ENCODE measurements at regions not wholly inside any gene's neighbourhood (a gene's known extent, or its start where the extent isn't known, plus 50 kb on each side); places are given as distances from the start of the nearest gene placed in this dataset.

DNA sequence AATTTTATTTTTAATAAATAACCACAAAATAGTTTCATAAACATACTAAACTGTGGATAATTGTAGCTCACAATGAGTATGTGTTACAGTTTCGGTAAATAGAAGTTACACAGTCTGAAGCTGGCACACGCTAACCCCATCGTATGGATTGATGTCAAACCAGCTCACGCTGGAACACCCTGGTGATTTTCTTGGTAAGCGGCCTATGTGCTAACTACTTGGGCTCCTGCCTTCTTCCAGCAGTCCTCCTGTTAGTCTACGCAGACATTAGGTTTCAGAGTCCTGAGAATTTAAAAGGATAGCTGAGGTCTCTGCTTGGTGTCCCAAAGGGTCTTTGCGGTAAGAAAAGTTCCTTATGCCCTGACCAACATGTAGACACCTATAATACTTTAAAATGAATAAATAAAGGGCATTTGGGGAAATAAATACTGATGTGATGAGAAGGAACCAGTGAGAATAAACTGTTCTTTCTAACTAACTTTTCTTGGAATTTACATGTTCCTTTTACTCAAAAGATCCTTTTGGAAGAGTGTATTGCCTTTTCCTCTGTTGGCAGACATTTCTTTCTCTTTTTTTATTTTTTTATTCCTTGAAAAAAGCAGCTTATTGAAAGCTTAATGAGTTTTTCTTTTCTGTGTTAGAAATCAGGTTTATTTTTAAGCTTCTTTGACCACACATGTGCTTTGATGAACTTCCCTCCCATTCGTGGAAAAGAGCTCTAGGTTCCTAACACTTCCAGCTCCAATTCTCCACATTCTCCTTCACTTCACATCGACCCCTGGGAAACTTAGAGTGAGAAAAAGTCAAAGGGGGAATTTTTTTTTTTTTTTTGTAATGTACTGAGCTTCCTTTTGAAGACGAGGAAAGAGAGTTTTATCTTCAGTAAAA, 322.2 kb downstream of the IRS1 start:
- WGBS, 2 experiments (ENCODE audit: low coverage in 1 of 2, low lambda C conversion rate in 2 of 2, missing lambda C conversion rate in 2 of 2) = 32 to 33% methylated on average over 10 of the region's 10 CpGs
- H3K36me3 ChIP-seq (ENCODE audit: low read depth) = no peaks in the 10 kb centered on the region
- H4K20me1 ChIP-seq (ENCODE audit: insufficient read depth) = no peaks in the 10 kb centered on the region
- in situ Hi-C loops (cut with MboI) = no loop called here
- H3K9me2 ChIP-seq (ENCODE audit: insufficient read depth) = no peaks in the 10 kb centered on the region
- H3K9me3 ChIP-seq (ENCODE audit: low read depth) = no peaks in the 10 kb centered on the region
- DNase-seq = peak; percentile 49
- no peaks in the 10 kb centered on the region for H3K27me3 ChIP-seq (replicated peaks; ENCODE audit: insufficient read depth)
- TF ChIP-seq EZH2phosphoT487 (IDR thresholded peaks at IDR 0.05; ENCODE audit: insufficient read depth, low read depth) (no peak), EZH2 (IDR thresholded peaks at IDR 0.05; ENCODE audit: insufficient read depth, poor library complexity, severe bottlenecking) (no peak)
- peaks cover 40% of the 10 kb centered on the region for H3K4me1 ChIP-seq (ENCODE audit: insufficient read depth)
- H3K4me2 ChIP-seq (ENCODE audit: unreplicated experiment) = peak overlapping the region; percentile 36
- no peak overlapping the region for H3K4me3 ChIP-seq
- H3K9ac ChIP-seq = 0 out of 2 replicates have a peak overlapping the region, but pooled peaks have one; percentile 10
- H2AFZ ChIP-seq = peak overlapping the region; percentile 59
- peaks cover 27% of the 10 kb centered on the region for H3F3A ChIP-seq (ENCODE audit: insufficient read depth)
- H3K27ac ChIP-seq = peak overlapping the region; percentile 71
- no peaks in the 10 kb centered on the region for H3K79me2 ChIP-seq (ENCODE audit: insufficient read depth)

DNA sequence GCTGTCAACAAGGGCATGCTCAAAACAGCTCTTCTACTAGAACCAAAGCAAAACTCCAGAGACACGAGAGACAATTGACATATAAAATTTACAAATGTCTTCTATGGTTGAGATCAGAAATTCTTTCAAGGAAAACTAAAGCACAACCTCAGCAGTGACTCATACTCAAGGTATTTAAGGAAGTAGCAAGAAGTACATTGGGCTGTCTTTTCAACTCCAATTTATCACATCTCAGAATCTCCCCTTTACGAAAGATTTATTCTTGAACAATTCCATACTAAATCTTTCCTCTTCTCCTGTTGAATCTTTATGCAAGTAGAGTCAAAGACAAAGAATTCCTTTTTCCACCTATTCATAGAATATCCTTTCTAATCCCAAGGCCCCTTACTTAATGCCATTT, 324.0 kb downstream of the IRS1 start:
- Histone ChIP-seq H4K20me1 (ENCODE audit: insufficient read depth) (no peaks in the 10 kb centered on the region), H3K9ac (no peak overlapping the region), H3K27ac (no peak overlapping the region), H3K27me3 (replicated peaks; ENCODE audit: insufficient read depth) (no peaks in the 10 kb centered on the region), H3K4me3 (no peak overlapping the region), H2AFZ (no peak overlapping the region), H3K4me2 (ENCODE audit: unreplicated experiment) (peak overlapping the region; percentile 29), H3K79me2 (ENCODE audit: insufficient read depth) (no peaks in the 10 kb centered on the region), H3F3A (ENCODE audit: insufficient read depth) (peaks cover 27% of the 10 kb centered on the region), H3K9me2 (ENCODE audit: insufficient read depth) (no peaks in the 10 kb centered on the region), H3K4me1 (ENCODE audit: insufficient read depth) (peaks cover 40% of the 10 kb centered on the region), H3K36me3 (ENCODE audit: low read depth) (no peaks in the 10 kb centered on the region), H3K9me3 (ENCODE audit: low read depth) (no peaks in the 10 kb centered on the region)
- WGBS, 2 experiments (ENCODE audit: low coverage in 1 of 2, low lambda C conversion rate in 2 of 2, missing lambda C conversion rate in 2 of 2) = 40 to 44% methylated on average over 2 of the region's 2 CpGs
- peak; percentile 77 for DNase-seq
- in situ Hi-C loops (cut with MboI) = no loop called here
- no peak for TF ChIP-seq EZH2 (IDR thresholded peaks at IDR 0.05; ENCODE audit: insufficient read depth, poor library complexity, severe bottlenecking)
- no peak for TF ChIP-seq EZH2phosphoT487 (IDR thresholded peaks at IDR 0.05; ENCODE audit: insufficient read depth, low read depth)

DNA sequence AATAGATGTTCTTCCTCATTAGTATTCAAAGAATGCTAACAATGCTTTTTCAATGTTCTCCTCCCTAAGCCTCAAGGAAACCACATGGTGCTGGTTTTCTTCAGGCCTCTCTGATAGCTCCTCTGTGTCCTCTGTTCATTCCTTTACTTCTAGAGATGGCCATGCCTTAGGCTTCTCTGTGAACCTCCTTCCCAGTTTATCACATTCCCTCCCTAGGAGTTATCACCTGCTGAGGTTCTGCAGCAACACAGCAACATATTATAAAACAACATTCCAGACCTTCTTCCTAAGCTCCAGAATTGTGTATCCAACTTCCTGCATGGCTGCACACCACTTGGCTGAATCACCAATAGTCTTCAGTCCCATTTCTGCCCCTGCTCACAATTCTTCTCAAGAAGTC, 325.5 kb downstream of the IRS1 start:
- in situ Hi-C loops (cut with MboI) = no loop called here
- H3K4me1 ChIP-seq (ENCODE audit: insufficient read depth) = peaks cover 40% of the 10 kb centered on the region
- TF ChIP-seq EZH2 (IDR thresholded peaks at IDR 0.05; ENCODE audit: insufficient read depth, poor library complexity, severe bottlenecking) = no peak
- no peak for TF ChIP-seq EZH2phosphoT487 (IDR thresholded peaks at IDR 0.05; ENCODE audit: insufficient read depth, low read depth)
- H3K79me2 ChIP-seq (ENCODE audit: insufficient read depth) = no peaks in the 10 kb centered on the region
- H4K20me1 ChIP-seq (ENCODE audit: insufficient read depth) = no peaks in the 10 kb centered on the region
- peaks cover 27% of the 10 kb centered on the region for H3F3A ChIP-seq (ENCODE audit: insufficient read depth)
- no peaks in the 10 kb centered on the region for H3K36me3 ChIP-seq (ENCODE audit: low read depth)
- H3K9me3 ChIP-seq (ENCODE audit: low read depth) = no peaks in the 10 kb centered on the region
- no peak overlapping the region for H3K9ac ChIP-seq
- no peak for DNase-seq
- H3K4me3 ChIP-seq = no peak overlapping the region
- no peaks in the 10 kb centered on the region for H3K9me2 ChIP-seq (ENCODE audit: insufficient read depth)
- no peaks in the 10 kb centered on the region for H3K27me3 ChIP-seq (replicated peaks; ENCODE audit: insufficient read depth)
- H3K27ac ChIP-seq = no peak overlapping the region
- H3K4me2 ChIP-seq (ENCODE audit: unreplicated experiment) = no peak overlapping the region
- no peak overlapping the region for H2AFZ ChIP-seq

DNA sequence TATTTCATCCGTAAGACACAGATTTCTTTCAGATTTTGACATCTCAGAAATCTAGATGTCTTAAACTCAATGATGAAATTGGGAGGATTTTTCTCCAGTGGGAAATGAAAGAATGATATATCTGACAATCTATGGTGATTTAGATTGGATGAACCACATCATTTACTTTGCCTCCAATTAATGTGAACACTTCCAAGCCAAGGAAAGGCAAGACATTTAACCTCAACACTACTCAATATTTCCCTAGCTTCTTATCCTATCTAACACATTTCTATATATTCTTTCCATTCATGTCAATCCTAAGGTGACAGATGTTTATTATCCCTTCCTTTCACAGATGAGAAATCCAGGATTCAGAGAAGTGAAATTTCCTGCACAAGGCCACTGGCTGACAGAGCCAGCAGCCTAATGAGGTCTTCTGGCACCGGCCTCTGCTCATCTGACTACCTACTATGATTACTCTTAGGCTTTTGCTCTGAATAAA, 327.6 kb downstream of the IRS1 start:
- no peaks in the 10 kb centered on the region for H3K27me3 ChIP-seq (replicated peaks; ENCODE audit: insufficient read depth)
- H3K4me2 ChIP-seq (ENCODE audit: unreplicated experiment) = no peak overlapping the region
- peaks cover 21% of the 10 kb centered on the region for H3K4me1 ChIP-seq (ENCODE audit: insufficient read depth)
- H3K9me2 ChIP-seq (ENCODE audit: insufficient read depth) = no peaks in the 10 kb centered on the region
- no peaks in the 10 kb centered on the region for H4K20me1 ChIP-seq (ENCODE audit: insufficient read depth)
- no peak for DNase-seq
- H3K4me3 ChIP-seq = no peak overlapping the region
- H3F3A ChIP-seq (ENCODE audit: insufficient read depth) = 0 out of 2 replicates have a peak, but pooled peaks cover 11% of the 10 kb centered on the region
- H3K27ac ChIP-seq = no peak overlapping the region
- no peaks in the 10 kb centered on the region for H3K36me3 ChIP-seq (ENCODE audit: low read depth)
- TF ChIP-seq EZH2phosphoT487 (IDR thresholded peaks at IDR 0.05; ENCODE audit: insufficient read depth, low read depth) (no peak), EZH2 (IDR thresholded peaks at IDR 0.05; ENCODE audit: insufficient read depth, poor library complexity, severe bottlenecking) (no peak)
- H2AFZ ChIP-seq = no peak overlapping the region
- H3K9ac ChIP-seq = no peak overlapping the region
- H3K79me2 ChIP-seq (ENCODE audit: insufficient read depth) = no peaks in the 10 kb centered on the region
- in situ Hi-C loops (cut with MboI) = no loop called here
- no peaks in the 10 kb centered on the region for H3K9me3 ChIP-seq (ENCODE audit: low read depth)
- WGBS, 2 experiments (ENCODE audit: low coverage in 1 of 2, low lambda C conversion rate in 2 of 2, missing lambda C conversion rate in 2 of 2) = 45 to 47% methylated on average over 2 of the region's 2 CpGs

All from GM23248 (cell line).